HG03095 (cell line): ENCODE measurements at regions not wholly inside any gene's neighbourhood (a gene's known extent, or its start where the extent isn't known, plus 50 kb on each side); places are given as distances from the start of the nearest gene placed in this dataset.
"Not testable (repeated sequence)": the region's sequence is repeated elsewhere in the genome, so short reads cannot be mapped to it uniquely, and the experiment has no call there.

Source experiments
- ATAC-seq: cut with Tn5 transposase; IDR thresholded peaks from one replicate; pipeline ENCODE4 v1.9.1; 2021; ENCODE audit warnings: moderate library complexity; ENCODE audit not compliant: unreplicated experiment

GRCh38 chr17:79560527-79560926 lies 50.3 kb downstream of the RBFOX3 start:
- no peak for ATAC-seq

- ATAC-seq: no peak
Measured at GRCh38 chr17:79559111-79559887, 51.6 kb downstream of the RBFOX3 start.

- no peak for ATAC-seq
Measured at GRCh38 chr17:79558091-79558900, 52.6 kb downstream of the RBFOX3 start.

- ATAC-seq: no peak
Measured at GRCh38 chr17:79557276-79558090, 53.4 kb downstream of the RBFOX3 start.

- no peak for ATAC-seq
Measured at GRCh38 chr17:79556271-79556670, 54.6 kb downstream of the RBFOX3 start.

- no peak for ATAC-seq
Measured at GRCh38 chr17:79555543-79555942, 55.3 kb downstream of the RBFOX3 start.

GRCh38 chr17:79554346-79554745 lies 56.5 kb downstream of the RBFOX3 start:
- ATAC-seq: not testable (repeated sequence)

- no peak for ATAC-seq
Measured at GRCh38 chr17:79552824-79553223, 58.0 kb downstream of the RBFOX3 start.

- ATAC-seq: no peak
Measured at GRCh38 chr17:79552405-79552804, 58.4 kb downstream of the RBFOX3 start.

- ATAC-seq: no peak
Measured at GRCh38 chr17:79549141-79549915, 61.5 kb downstream of the RBFOX3 start.

GRCh38 chr17:79548116-79548515 lies 62.7 kb downstream of the RBFOX3 start:
- ATAC-seq: no peak

- no peak for ATAC-seq
Measured at GRCh38 chr17:79547586-79547985, 63.3 kb downstream of the RBFOX3 start.

- not testable (repeated sequence) for ATAC-seq
Measured at GRCh38 chr17:79547171-79547570, 63.7 kb downstream of the RBFOX3 start.

GRCh38 chr17:79546386-79546785 lies 64.5 kb downstream of the RBFOX3 start:
- ATAC-seq: no peak

- no peak for ATAC-seq
Measured at GRCh38 chr17:79545251-79546005, 65.4 kb downstream of the RBFOX3 start.

GRCh38 chr17:79544142-79544914 lies 66.5 kb downstream of the RBFOX3 start:
- no peak for ATAC-seq

GRCh38 chr17:79543531-79543930 lies 67.3 kb downstream of the RBFOX3 start:
- ATAC-seq: no peak

- no peak for ATAC-seq
Measured at GRCh38 chr17:79542718-79543117, 68.1 kb downstream of the RBFOX3 start.
